ENCODE measurements at regions not wholly inside any gene's neighbourhood (a gene's known extent, or its start where the extent isn't known, plus 50 kb on each side); places are given as distances from the start of the nearest gene placed in this dataset.

GRCh38 chr4:137266511-137266910 lies 265.8 kb downstream of the PCDH18 start:
- Histone ChIP-seq H3K4me3 (no peak overlapping the region), H3K27ac (no peak overlapping the region), H3K4me1 (no peaks in the 10 kb centered on the region), H3K27me3 (no peaks in the 10 kb centered on the region), H3K36me3 (no peaks in the 10 kb centered on the region), H3K9me3 (peaks cover 0 to 4% (median 0%) of the 10 kb centered on the region in 4 donors)
- WGBS, 2 donors: 78 to 79% methylated on average over 3 of the region's 3 CpGs
- TF ChIP-seq POLR2AphosphoS5 (IDR thresholded peaks at IDR 0.05) (no peak), EP300 (IDR thresholded peaks at IDR 0.05) (no peak), CTCF (IDR thresholded peaks at IDR 0.05) (no peak), POLR2A (IDR thresholded peaks at IDR 0.05) (no peak)
- ATAC-seq (ENCODE audit: low FRiP score in 2 of 2) (peak in 1 of 2 donors; percentile 24), DNase-seq (no peak)

DNA sequence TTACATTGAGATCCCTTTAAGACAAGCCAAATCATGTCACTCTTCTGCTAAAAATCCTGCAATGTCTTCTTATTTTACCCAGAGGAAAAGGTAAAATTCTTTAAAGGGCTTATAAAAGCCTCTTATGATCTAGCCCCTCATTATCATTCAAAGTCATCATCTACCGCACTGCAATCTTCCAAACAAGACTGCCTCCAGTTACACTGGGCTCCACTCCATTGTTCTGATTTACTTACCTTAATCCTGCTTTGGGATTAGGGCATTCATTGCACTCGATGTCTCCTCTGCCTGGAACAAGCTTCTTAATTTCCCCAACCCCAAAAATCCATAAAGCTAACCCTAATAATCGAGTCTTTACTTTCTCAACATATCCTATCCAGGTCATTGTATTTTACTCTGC lies 269.1 kb downstream of the PCDH18 start:
- no peaks in the 10 kb centered on the region for H3K4me1 ChIP-seq
- TF ChIP-seq POLR2AphosphoS5 (IDR thresholded peaks at IDR 0.05) (no peak), EP300 (IDR thresholded peaks at IDR 0.05) (no peak), CTCF (IDR thresholded peaks at IDR 0.05) (no peak), POLR2A (IDR thresholded peaks at IDR 0.05) (no peak)
- 74 to 90% methylated on average over 3 of the region's 3 CpGs for WGBS, 2 donors
- DNase-seq (no peak), ATAC-seq (ENCODE audit: low FRiP score in 2 of 2) (no peak)
- H3K27ac ChIP-seq: no peak overlapping the region
- H3K4me3 ChIP-seq: no peak overlapping the region
- no peaks in the 10 kb centered on the region for H3K9me3 ChIP-seq
- H3K36me3 ChIP-seq: no peaks in the 10 kb centered on the region
- H3K27me3 ChIP-seq: no peaks in the 10 kb centered on the region

DNA sequence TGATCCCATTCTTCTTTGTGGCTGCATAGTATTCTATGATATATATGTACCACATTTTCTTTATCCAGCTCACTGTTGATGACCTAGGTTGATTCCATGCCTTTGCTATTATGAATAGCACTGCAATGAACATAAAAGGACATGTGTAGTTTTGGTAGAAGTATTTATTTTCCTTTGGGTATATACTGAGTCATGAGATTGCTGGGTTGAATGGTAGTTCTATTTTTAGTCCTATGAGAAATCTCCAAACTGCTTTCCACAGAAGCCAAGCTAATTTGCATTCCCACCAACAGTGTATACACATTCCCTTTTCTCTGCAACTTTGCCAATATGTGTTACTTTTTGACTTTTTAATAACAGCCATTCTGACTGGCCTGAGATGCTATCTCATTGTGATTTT lies 278.3 kb downstream of the PCDH18 start:
- Histone ChIP-seq H3K27me3 (no peaks in the 10 kb centered on the region), H3K4me1 (no peaks in the 10 kb centered on the region), H3K9me3 (no peaks in the 10 kb centered on the region), H3K4me3 (no peak overlapping the region), H3K27ac (no peak overlapping the region), H3K36me3 (no peaks in the 10 kb centered on the region)
- TF ChIP-seq EP300 (IDR thresholded peaks at IDR 0.05): no peak
- TF ChIP-seq CTCF (IDR thresholded peaks at IDR 0.05): no peak
- TF ChIP-seq POLR2AphosphoS5 (IDR thresholded peaks at IDR 0.05): no peak
- TF ChIP-seq POLR2A (IDR thresholded peaks at IDR 0.05): no peak
- ATAC-seq (ENCODE audit: low FRiP score in 2 of 2) (no peak), DNase-seq (no peak)

DNA sequence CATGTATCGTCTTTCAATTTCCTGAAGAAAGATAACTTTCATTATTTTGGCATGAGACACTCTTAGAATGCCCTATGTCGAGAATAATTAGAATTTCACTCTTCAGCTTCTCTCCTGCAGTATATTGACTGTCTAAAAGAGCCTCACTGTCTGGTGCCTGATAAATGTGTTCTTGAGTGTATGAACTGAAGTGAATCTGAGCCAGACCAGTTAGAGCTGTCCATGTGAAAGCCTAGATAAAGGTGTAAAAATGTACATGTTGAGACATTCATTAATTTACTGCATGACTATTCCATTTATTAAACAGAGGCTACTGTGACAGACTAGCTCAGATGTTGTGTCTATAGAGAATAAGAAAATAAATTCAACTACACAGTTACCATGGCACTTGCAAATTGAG lies 283.2 kb downstream of the PCDH18 start:
- TF ChIP-seq CTCF (IDR thresholded peaks at IDR 0.05) (no peak), POLR2A (IDR thresholded peaks at IDR 0.05) (no peak), EP300 (IDR thresholded peaks at IDR 0.05) (no peak), POLR2AphosphoS5 (IDR thresholded peaks at IDR 0.05) (no peak)
- Histone ChIP-seq H3K27me3 (no peaks in the 10 kb centered on the region), H3K27ac (no peak overlapping the region), H3K4me3 (no peak overlapping the region), H3K36me3 (no peaks in the 10 kb centered on the region), H3K9me3 (no peaks in the 10 kb centered on the region), H3K4me1 (no peaks in the 10 kb centered on the region)
- WGBS, 2 donors: 68 to 71% methylated on average over 2 of the region's 2 CpGs
- ATAC-seq (ENCODE audit: low FRiP score in 2 of 2) (no peak), DNase-seq (no peak)

DNA sequence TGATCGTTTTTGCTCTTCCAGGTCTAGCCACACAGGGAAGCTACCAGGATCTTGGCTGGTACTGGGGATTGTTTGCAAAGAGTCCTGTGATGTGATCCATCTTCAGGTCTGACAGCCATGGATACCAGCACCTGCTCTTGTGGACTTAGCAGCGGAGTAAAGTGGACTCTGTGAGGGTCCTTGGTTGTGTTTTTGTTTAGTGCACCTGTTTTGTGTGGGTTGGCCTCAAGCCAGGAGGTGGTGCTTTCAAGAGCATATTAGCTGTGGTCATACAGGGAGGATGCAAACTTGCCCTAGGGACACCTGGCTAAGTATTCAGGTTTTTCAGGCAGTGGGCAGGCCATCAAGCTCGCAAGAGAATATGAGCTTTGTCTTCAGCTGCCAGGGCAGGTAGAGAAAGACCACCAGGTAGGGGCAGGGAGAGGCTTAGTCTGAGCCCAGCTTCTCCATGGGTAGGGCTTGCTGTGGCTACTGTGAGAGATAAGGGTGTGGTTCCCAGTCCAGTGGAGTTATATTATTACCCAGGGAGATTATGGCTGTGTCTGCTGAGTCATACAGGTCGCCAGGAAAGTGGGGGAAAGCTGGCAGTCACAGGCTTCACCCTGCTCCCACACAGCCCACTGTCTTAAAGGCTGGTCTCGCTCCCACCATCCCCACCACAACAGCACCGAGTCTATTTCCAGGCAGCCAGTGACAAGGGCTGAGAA lies 293.7 kb downstream of the PCDH18 start:
- 73 to 82% methylated on average over 4 to 6 of the region's 6 CpGs for WGBS, 2 donors
- H3K4me3 ChIP-seq: no peak overlapping the region
- no peak for ATAC-seq (ENCODE audit: low FRiP score in 2 of 2)
- no peaks in the 10 kb centered on the region for H3K4me1 ChIP-seq
- no peaks in the 10 kb centered on the region for H3K27me3 ChIP-seq
- no peaks in the 10 kb centered on the region for H3K36me3 ChIP-seq
- no peaks in the 10 kb centered on the region for H3K9me3 ChIP-seq
- no peak overlapping the region for H3K27ac ChIP-seq
- no peak for DNase-seq
- no peak for TF ChIP-seq POLR2AphosphoS5 (IDR thresholded peaks at IDR 0.05)
